ENCODE measurements at regions not wholly inside any gene's neighbourhood (a gene's known extent, or its start where the extent isn't known, plus 50 kb on each side); places are given as distances from the start of the nearest gene placed in this dataset.

- no peak for TF ChIP-seq CHD7 (IDR thresholded peaks at IDR 0.05; ENCODE audit: insufficient replicate concordance, low read length)
- no peak for TF ChIP-seq SUZ12 (IDR thresholded peaks at IDR 0.05; ENCODE audit: low read length)
- no peak for TF ChIP-seq SP4 (IDR thresholded peaks at IDR 0.05; ENCODE audit: low read length)
- no peak for TF ChIP-seq BCL11A (IDR thresholded peaks at IDR 0.05; ENCODE audit: low read depth in 2 of 2, low read length in 2 of 2)
- no peak for TF ChIP-seq CBX8 (IDR thresholded peaks at IDR 0.05; ENCODE audit: borderline replicate concordance, low read depth, low read length)
- no peak for TF ChIP-seq CBX5 (IDR thresholded peaks at IDR 0.05; ENCODE audit: low read depth, low read length)
- no peak for TF ChIP-seq NANOG (IDR thresholded peaks at IDR 0.05; ENCODE audit: insufficient read depth, low read depth, low read length, poor library complexity, severe bottlenecking)
- no peak for TF ChIP-seq NRF1 (IDR thresholded peaks at IDR 0.05; ENCODE audit: low read depth, low read length)
- no peak for TF ChIP-seq YY1 (IDR thresholded peaks at IDR 0.05; ENCODE audit: low read depth, low read length)
- no peak for TF ChIP-seq E2F6 (IDR thresholded peaks at IDR 0.05)
- no peak for TF ChIP-seq GABPA (IDR thresholded peaks at IDR 0.05; ENCODE audit: borderline replicate concordance, insufficient read depth, low read length)
- TF ChIP-seq TBP (IDR thresholded peaks at IDR 0.05; ENCODE audit: low read depth, low read length) = no peak
Observed at GRCh38 chr10:107611115-107611514, 446.6 kb upstream of the SORCS1 start (continued).
